Activated naive CD8-positive, alpha-beta T cell treated with anti-CD3 and anti-CD28 coated beads, Interleukin-2, amount 50 U/mL, for 24 hours (primary cell): ENCODE measurements at regions not wholly inside any gene's neighbourhood (a gene's known extent, or its start where the extent isn't known, plus 50 kb on each side); places are given as distances from the start of the nearest gene placed in this dataset.
"Not testable (repeated sequence)": the region's sequence is repeated elsewhere in the genome, so short reads cannot be mapped to it uniquely, and the experiment has no call there.

Experiments
- ATAC-seq: fragments of 150-1000 bp; cut with Tn5 transposase; one replicate; pipeline ENCODE4 v1.10.0; 2021
- DNase-seq: peaks from one replicate; pipeline ENCODE4 v3.0.0; 2021
- H3K27ac Mint-ChIP-seq: one replicate; pipeline ENCODE4 v1.8.0; 2021; ENCODE audit warnings: mild to moderate bottlenecking, mixed read lengths
- H3K27me3 Mint-ChIP-seq: one replicate; pipeline ENCODE4 v1.8.0; 2021; ENCODE audit warnings: mixed read lengths
- H3K36me3 Mint-ChIP-seq: one replicate; pipeline ENCODE4 v1.8.0; 2021; ENCODE audit warnings: low read depth, mixed read lengths
- H3K4me1 Mint-ChIP-seq: one replicate; pipeline ENCODE4 v1.8.0; 2021; ENCODE audit warnings: mixed read lengths
- H3K4me3 Mint-ChIP-seq: one replicate; pipeline ENCODE4 v1.8.0; 2021; ENCODE audit warnings: mild to moderate bottlenecking, moderate library complexity, mixed read lengths
- H3K9me3 Mint-ChIP-seq: one replicate; pipeline ENCODE4 v1.8.0; 2021; ENCODE audit warnings: mixed read lengths

GRCh38 chr5:101370181-101370580 is 467.1 kb upstream of the ST8SIA4 start:
- no peaks in the 10 kb centered on the region for H3K9me3 Mint-ChIP-seq
- no peak for DNase-seq

GRCh38 chr5:101364469-101364868 is 461.4 kb upstream of the ST8SIA4 start:
- DNase-seq = no peak
- no peaks in the 10 kb centered on the region for H3K4me1 Mint-ChIP-seq
- no peak for ATAC-seq
- H3K9me3 Mint-ChIP-seq = no peaks in the 10 kb centered on the region
- no peak overlapping the region for H3K27ac Mint-ChIP-seq
- H3K27me3 Mint-ChIP-seq = no peaks in the 10 kb centered on the region
- H3K4me3 Mint-ChIP-seq = no peak overlapping the region
- H3K36me3 Mint-ChIP-seq = no peaks in the 10 kb centered on the region

More at GRCh38 chr5:101370181-101370580, 467.1 kb upstream of the ST8SIA4 start:
- no peak overlapping the region for H3K27ac Mint-ChIP-seq
- no peak for ATAC-seq
- H3K27me3 Mint-ChIP-seq = peaks cover 3% of the 10 kb centered on the region
- H3K36me3 Mint-ChIP-seq = no peaks in the 10 kb centered on the region
- no peaks in the 10 kb centered on the region for H3K4me1 Mint-ChIP-seq
- no peak overlapping the region for H3K4me3 Mint-ChIP-seq

- Mint-ChIP-seq H3K36me3 (no peaks in the 10 kb centered on the region), H3K27me3 (no peaks in the 10 kb centered on the region), H3K9me3 (no peaks in the 10 kb centered on the region), H3K4me1 (no peaks in the 10 kb centered on the region), H3K27ac (no peak overlapping the region), H3K4me3 (no peak overlapping the region)
- DNase-seq (no peak), ATAC-seq (no peak)
These were observed 459.0 kb upstream of the ST8SIA4 start for GRCh38 chr5:101362067-101362466.

DNA sequence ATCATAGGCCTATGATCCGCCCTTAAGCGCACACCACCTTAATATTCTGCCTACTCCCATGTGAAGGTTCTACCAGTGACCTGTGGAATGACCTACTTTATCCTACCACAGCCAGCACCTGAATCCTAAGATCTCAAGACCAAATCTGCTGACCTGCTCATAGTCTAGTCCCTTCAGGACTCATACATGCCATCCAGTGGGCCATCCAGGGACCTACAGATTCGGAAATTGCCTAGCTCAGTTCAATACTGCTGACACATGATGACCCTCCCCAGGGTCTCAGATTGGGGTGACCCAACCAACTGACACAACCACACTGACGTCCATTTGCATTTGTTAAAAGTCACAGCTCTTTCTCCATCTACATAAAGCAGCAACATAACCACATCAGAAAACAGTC is 443.8 kb upstream of the ST8SIA4 start:
- Mint-ChIP-seq H3K27me3 (no peaks in the 10 kb centered on the region), H3K27ac (no peak overlapping the region), H3K36me3 (no peaks in the 10 kb centered on the region), H3K9me3 (peaks cover 9% of the 10 kb centered on the region), H3K4me3 (no peak overlapping the region), H3K4me1 (no peaks in the 10 kb centered on the region)
- DNase-seq (no peak), ATAC-seq (no peak)

DNA sequence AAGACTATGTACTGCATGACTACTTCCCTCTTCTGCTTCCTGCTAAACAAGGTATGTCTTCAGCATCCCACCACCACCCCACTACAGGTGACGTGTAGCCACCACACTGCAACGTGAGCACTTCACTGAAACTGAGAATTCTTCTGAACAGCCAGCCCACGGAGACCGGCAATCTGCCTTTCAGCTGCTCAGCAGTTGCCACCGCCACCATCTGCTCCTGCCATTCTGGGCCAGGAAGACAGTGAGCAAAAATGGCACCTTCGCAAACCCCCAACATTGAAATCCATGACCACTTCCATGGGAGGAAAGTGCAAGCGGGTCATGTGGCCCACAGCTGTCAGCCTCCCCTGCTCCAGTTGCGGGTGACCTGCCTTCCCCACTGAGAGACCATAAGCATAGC is 443.4 kb upstream of the ST8SIA4 start:
- H3K36me3 Mint-ChIP-seq = no peaks in the 10 kb centered on the region
- no peak overlapping the region for H3K27ac Mint-ChIP-seq
- no peak for ATAC-seq
- no peaks in the 10 kb centered on the region for H3K27me3 Mint-ChIP-seq
- no peak overlapping the region for H3K4me3 Mint-ChIP-seq
- peaks cover 9% of the 10 kb centered on the region for H3K9me3 Mint-ChIP-seq
- H3K4me1 Mint-ChIP-seq = no peaks in the 10 kb centered on the region
- no peak for DNase-seq

- H3K27me3 Mint-ChIP-seq = no peaks in the 10 kb centered on the region
- no peaks in the 10 kb centered on the region for H3K9me3 Mint-ChIP-seq
- H3K4me1 Mint-ChIP-seq = no peaks in the 10 kb centered on the region
- H3K4me3 Mint-ChIP-seq = no peak overlapping the region
- DNase-seq = no peak
- ATAC-seq = no peak
- no peak overlapping the region for H3K27ac Mint-ChIP-seq
- H3K36me3 Mint-ChIP-seq = no peaks in the 10 kb centered on the region
These were observed 435.1 kb upstream of the ST8SIA4 start for GRCh38 chr5:101338226-101338625.

- Mint-ChIP-seq H3K27ac (no peak overlapping the region), H3K4me1 (no peaks in the 10 kb centered on the region), H3K9me3 (peaks cover 4% of the 10 kb centered on the region), H3K27me3 (peaks cover 2% of the 10 kb centered on the region), H3K4me3 (no peak overlapping the region), H3K36me3 (no peaks in the 10 kb centered on the region)
- DNase-seq (no peak), ATAC-seq (no peak)
These were observed 424.7 kb upstream of the ST8SIA4 start for GRCh38 chr5:101327816-101328215.

DNA sequence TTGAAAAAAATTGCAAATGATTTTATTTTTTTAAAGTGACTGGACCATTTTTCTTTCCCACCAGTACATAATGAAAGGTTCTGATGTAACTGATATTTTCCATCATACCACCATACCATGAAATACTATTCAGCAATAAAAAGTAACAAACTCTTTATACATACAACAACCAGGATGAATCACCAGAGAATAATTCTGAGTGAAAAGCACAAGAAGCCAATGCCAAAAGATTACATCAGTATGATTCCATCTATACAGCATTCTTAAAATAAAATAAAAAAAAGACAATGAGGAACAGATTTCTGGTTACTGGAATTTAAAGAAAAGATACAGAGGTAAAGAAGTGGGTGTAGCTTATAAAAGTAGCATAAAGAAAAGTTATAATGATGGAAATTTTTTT is 423.7 kb upstream of the ST8SIA4 start:
- no peak for DNase-seq
- H3K4me3 Mint-ChIP-seq = no peak overlapping the region
- H3K4me1 Mint-ChIP-seq = no peaks in the 10 kb centered on the region
- no peaks in the 10 kb centered on the region for H3K36me3 Mint-ChIP-seq
- ATAC-seq = no peak
- peaks cover 2% of the 10 kb centered on the region for H3K27me3 Mint-ChIP-seq
- H3K27ac Mint-ChIP-seq = no peak overlapping the region
- H3K9me3 Mint-ChIP-seq = peaks cover 4% of the 10 kb centered on the region

DNA sequence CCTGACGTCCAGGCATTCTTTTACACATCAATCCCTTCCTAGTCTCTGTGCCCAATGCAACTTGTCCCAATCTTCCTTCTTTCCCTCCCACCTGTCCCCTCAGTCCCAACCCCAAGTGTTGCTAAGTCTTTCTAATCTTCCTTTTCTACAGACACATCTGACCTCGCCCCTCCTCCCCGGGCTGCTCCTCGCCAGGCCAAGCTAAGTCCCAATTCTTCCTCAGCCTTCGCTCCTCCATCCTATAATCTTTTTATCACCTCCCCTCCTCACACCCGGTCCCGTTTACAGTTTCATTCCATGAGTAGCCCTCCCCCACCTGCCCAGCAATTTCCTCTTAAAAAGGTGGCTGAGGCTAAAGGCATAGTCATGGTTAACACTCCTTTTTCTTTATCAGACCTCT is 413.3 kb upstream of the ST8SIA4 start:
- H3K9me3 Mint-ChIP-seq, H3K4me1 Mint-ChIP-seq, ATAC-seq, H3K27ac Mint-ChIP-seq, H3K36me3 Mint-ChIP-seq, H3K27me3 Mint-ChIP-seq, DNase-seq, H3K4me3 Mint-ChIP-seq: not testable (repeated sequence)

GRCh38 chr5:101306391-101307137 is 403.5 kb upstream of the ST8SIA4 start:
- Mint-ChIP-seq H3K27ac (no peak overlapping the region), H3K4me1 (no peaks in the 10 kb centered on the region), H3K27me3 (no peaks in the 10 kb centered on the region), H3K36me3 (no peaks in the 10 kb centered on the region), H3K9me3 (no peaks in the 10 kb centered on the region), H3K4me3 (no peak overlapping the region)
- DNase-seq (no peak), ATAC-seq (no peak)

DNA sequence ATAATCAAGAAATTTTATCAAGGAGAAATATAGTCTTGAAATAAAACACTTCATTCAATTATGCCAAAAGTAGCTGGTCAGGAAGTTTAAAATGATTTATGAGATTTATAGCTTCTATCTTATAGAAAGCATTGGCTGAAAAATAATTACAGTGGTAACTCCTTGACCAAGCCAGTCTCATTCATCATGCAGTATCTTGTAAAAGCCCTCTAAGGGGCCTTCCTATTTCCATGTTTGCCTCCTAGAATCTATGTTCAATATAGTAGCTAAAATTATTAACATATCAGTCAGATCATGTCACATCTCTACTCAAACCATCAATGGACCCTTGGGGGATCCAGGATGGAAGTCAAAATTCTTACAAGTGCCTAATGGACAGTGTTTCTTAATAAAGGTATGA is 393.4 kb upstream of the ST8SIA4 start:
- ATAC-seq = no peak
- DNase-seq = no peak
- H3K27me3 Mint-ChIP-seq = no peaks in the 10 kb centered on the region
- H3K27ac Mint-ChIP-seq = no peak overlapping the region
- H3K36me3 Mint-ChIP-seq = no peaks in the 10 kb centered on the region
- H3K9me3 Mint-ChIP-seq = no peaks in the 10 kb centered on the region
- H3K4me1 Mint-ChIP-seq = no peaks in the 10 kb centered on the region
- H3K4me3 Mint-ChIP-seq = no peak overlapping the region

GRCh38 chr5:101292199-101292598 is 389.1 kb upstream of the ST8SIA4 start:
- Mint-ChIP-seq H3K27ac (no peak overlapping the region), H3K4me3 (no peak overlapping the region), H3K36me3 (no peaks in the 10 kb centered on the region), H3K4me1 (no peaks in the 10 kb centered on the region), H3K9me3 (no peaks in the 10 kb centered on the region), H3K27me3 (no peaks in the 10 kb centered on the region)
- DNase-seq (no peak), ATAC-seq (no peak)

GRCh38 chr5:101290761-101291160 is 387.7 kb upstream of the ST8SIA4 start:
- H3K9me3 Mint-ChIP-seq, H3K4me3 Mint-ChIP-seq, H3K36me3 Mint-ChIP-seq, DNase-seq, H3K27me3 Mint-ChIP-seq, ATAC-seq, H3K27ac Mint-ChIP-seq, H3K4me1 Mint-ChIP-seq: not testable (repeated sequence)

DNA sequence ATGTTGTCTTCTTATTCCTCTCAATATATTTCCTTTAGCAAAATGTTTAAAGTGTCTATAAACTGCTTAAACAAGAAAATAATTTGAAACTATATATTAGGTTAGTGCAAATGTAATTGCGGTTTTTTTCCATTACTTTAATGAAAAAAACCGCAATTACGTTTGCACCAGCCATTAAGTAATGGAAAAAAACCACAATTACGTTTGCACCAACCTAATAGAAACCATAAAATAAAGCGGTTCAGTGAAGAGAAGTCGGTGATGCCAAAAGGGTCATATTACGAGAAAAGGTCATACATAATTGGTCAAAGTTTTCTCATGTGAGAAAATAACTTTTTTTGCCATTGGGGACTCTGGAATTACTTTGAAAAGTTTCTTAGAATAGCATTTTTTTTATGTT is 385.6 kb upstream of the ST8SIA4 start:
- no peaks in the 10 kb centered on the region for H3K36me3 Mint-ChIP-seq
- no peak overlapping the region for H3K27ac Mint-ChIP-seq
- ATAC-seq (no peak), DNase-seq (no peak)
- no peak overlapping the region for H3K4me3 Mint-ChIP-seq
- H3K27me3 Mint-ChIP-seq = no peaks in the 10 kb centered on the region
- H3K4me1 Mint-ChIP-seq = no peaks in the 10 kb centered on the region
- H3K9me3 Mint-ChIP-seq = no peaks in the 10 kb centered on the region

- H3K4me3 Mint-ChIP-seq = no peak overlapping the region
- no peaks in the 10 kb centered on the region for H3K36me3 Mint-ChIP-seq
- DNase-seq = no peak
- no peaks in the 10 kb centered on the region for H3K27me3 Mint-ChIP-seq
- no peaks in the 10 kb centered on the region for H3K4me1 Mint-ChIP-seq
- ATAC-seq = no peak
- no peak overlapping the region for H3K27ac Mint-ChIP-seq
- H3K9me3 Mint-ChIP-seq = no peaks in the 10 kb centered on the region
These were observed 381.8 kb upstream of the ST8SIA4 start for GRCh38 chr5:101284736-101285375.
